ENCODE measurements at regions not wholly inside any gene's neighbourhood (a gene's known extent, or its start where the extent isn't known, plus 50 kb on each side); places are given as distances from the start of the nearest gene placed in this dataset.
A peak's percentile ranks its signal among the peaks of the same experiment; 100 is the strongest.

- TF ChIP-seq USF1 (IDR thresholded peaks at IDR 0.05) (peak; percentile 27; the same call in 1 of the 2 replicates), MAX (IDR thresholded peaks at IDR 0.05) (no peak), ZBTB7A (IDR thresholded peaks at IDR 0.05; ENCODE audit: low read depth) (no peak), TAF1 (IDR thresholded peaks at IDR 0.05; ENCODE audit: low read depth) (no peak), YY1 (IDR thresholded peaks at IDR 0.05; ENCODE audit: low read depth) (no peak)
Observed at GRCh38 chrX:22520128-22520828, 247.6 kb downstream of the CBLL2 start.

GRCh38 chrX:22526339-22526738 is 253.6 kb downstream of the CBLL2 start:
- TF ChIP-seq REST (IDR thresholded peaks at IDR 0.05; ENCODE audit: low read depth) (no peak), TEAD4 (IDR thresholded peaks at IDR 0.05) (no peak), CREB1 (IDR thresholded peaks at IDR 0.05; ENCODE audit: low read depth) (no peak), MAX (IDR thresholded peaks at IDR 0.05) (no peak), ZBTB7A (IDR thresholded peaks at IDR 0.05; ENCODE audit: low read depth) (no peak), EP300 (IDR thresholded peaks at IDR 0.05; ENCODE audit: borderline replicate concordance) (no peak), RAD21 (IDR thresholded peaks at IDR 0.05; ENCODE audit: low read depth) (no peak), FOXM1 (IDR thresholded peaks at IDR 0.05; ENCODE audit: borderline replicate concordance, low read depth) (no peak), NFIC (IDR thresholded peaks at IDR 0.05) (no peak), USF1 (IDR thresholded peaks at IDR 0.05) (no peak)

- TF ChIP-seq ZBTB7A (IDR thresholded peaks at IDR 0.05; ENCODE audit: low read depth) (no peak), REST (IDR thresholded peaks at IDR 0.05; ENCODE audit: low read depth) (no peak), TEAD4 (IDR thresholded peaks at IDR 0.05) (no peak), YY1 (IDR thresholded peaks at IDR 0.05; ENCODE audit: low read depth) (no peak), FOXM1 (IDR thresholded peaks at IDR 0.05; ENCODE audit: borderline replicate concordance, low read depth) (no peak), USF1 (IDR thresholded peaks at IDR 0.05) (no peak), TCF12 (IDR thresholded peaks at IDR 0.05; ENCODE audit: low read depth) (no peak), EP300 (IDR thresholded peaks at IDR 0.05; ENCODE audit: borderline replicate concordance) (no peak), NFIC (IDR thresholded peaks at IDR 0.05) (no peak), CEBPB (IDR thresholded peaks at IDR 0.05) (no peak), TAF1 (IDR thresholded peaks at IDR 0.05; ENCODE audit: low read depth) (no peak), CREB1 (IDR thresholded peaks at IDR 0.05; ENCODE audit: low read depth) (no peak)
Observed at GRCh38 chrX:22527302-22527701, 254.6 kb downstream of the CBLL2 start.

GRCh38 chrX:22533898-22534297 is 261.2 kb downstream of the CBLL2 start:
- TF ChIP-seq FOXM1 (IDR thresholded peaks at IDR 0.05; ENCODE audit: borderline replicate concordance, low read depth): no peak
- no peak for TF ChIP-seq ZBTB7A (IDR thresholded peaks at IDR 0.05; ENCODE audit: low read depth)
- no peak for TF ChIP-seq EGR1 (IDR thresholded peaks at IDR 0.05)
- TF ChIP-seq RAD21 (IDR thresholded peaks at IDR 0.05; ENCODE audit: low read depth): no peak
- no peak for TF ChIP-seq MAX (IDR thresholded peaks at IDR 0.05)
- no peak for TF ChIP-seq TEAD4 (IDR thresholded peaks at IDR 0.05)
- no peak for TF ChIP-seq TCF12 (IDR thresholded peaks at IDR 0.05; ENCODE audit: low read depth)

- TF ChIP-seq CEBPB (IDR thresholded peaks at IDR 0.05) (no peak), EGR1 (IDR thresholded peaks at IDR 0.05) (no peak), RAD21 (IDR thresholded peaks at IDR 0.05; ENCODE audit: low read depth) (no peak), ZBTB7A (IDR thresholded peaks at IDR 0.05; ENCODE audit: low read depth) (no peak), EP300 (IDR thresholded peaks at IDR 0.05; ENCODE audit: borderline replicate concordance) (no peak), YY1 (IDR thresholded peaks at IDR 0.05; ENCODE audit: low read depth) (no peak), MAX (IDR thresholded peaks at IDR 0.05) (no peak), FOXM1 (IDR thresholded peaks at IDR 0.05; ENCODE audit: borderline replicate concordance, low read depth) (no peak), NFIC (IDR thresholded peaks at IDR 0.05) (no peak), USF1 (IDR thresholded peaks at IDR 0.05) (no peak)
Observed at GRCh38 chrX:22534643-22535042, 261.9 kb downstream of the CBLL2 start.
